ENCODE measurements at regions not wholly inside any gene's neighbourhood (a gene's known extent, or its start where the extent isn't known, plus 50 kb on each side); places are given as distances from the start of the nearest gene placed in this dataset.

DNA sequence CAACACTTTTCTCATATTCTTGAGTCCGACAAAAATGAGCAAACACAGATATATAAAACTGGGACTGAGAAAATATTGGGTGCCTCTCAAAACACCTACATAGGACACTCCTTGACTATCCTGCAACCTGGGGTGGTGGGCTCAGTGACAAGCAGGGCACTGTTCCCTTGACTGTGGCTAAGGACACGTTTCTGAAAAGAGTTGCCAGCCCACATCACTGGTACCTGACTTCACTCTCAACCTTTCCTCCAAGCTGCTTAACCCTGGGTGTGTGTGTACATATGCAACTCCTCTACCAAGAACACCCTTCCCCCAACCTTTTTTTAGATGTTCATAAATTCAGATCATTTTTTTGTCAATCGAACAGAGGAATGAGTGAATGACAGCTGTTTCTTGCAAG lies 148.7 kb downstream of the ACTL7B start (continued):
- no peak for TF ChIP-seq ZFP3 (tag by site-specific recombination; IDR thresholded peaks at IDR 0.05; ENCODE audit: low read depth)
- TF ChIP-seq, protein P1, sequence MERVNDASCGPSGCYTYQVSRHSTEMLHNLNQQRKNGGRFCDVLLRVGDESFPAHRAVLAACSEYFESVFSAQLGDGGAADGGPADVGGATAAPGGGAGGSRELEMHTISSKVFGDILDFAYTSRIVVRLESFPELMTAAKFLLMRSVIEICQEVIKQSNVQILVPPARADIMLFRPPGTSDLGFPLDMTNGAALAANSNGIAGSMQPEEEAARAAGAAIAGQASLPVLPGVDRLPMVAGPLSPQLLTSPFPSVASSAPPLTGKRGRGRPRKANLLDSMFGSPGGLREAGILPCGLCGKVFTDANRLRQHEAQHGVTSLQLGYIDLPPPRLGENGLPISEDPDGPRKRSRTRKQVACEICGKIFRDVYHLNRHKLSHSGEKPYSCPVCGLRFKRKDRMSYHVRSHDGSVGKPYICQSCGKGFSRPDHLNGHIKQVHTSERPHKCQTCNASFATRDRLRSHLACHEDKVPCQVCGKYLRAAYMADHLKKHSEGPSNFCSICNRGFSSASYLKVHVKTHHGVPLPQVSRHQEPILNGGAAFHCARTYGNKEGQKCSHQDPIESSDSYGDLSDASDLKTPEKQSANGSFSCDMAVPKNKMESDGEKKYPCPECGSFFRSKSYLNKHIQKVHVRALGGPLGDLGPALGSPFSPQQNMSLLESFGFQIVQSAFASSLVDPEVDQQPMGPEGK (tag by site-specific recombination; IDR thresholded peaks at IDR 0.05) = no peak
- no peak for TF ChIP-seq SP2 (tag by site-specific recombination; IDR thresholded peaks at IDR 0.05)
- TF ChIP-seq, protein P2, sequence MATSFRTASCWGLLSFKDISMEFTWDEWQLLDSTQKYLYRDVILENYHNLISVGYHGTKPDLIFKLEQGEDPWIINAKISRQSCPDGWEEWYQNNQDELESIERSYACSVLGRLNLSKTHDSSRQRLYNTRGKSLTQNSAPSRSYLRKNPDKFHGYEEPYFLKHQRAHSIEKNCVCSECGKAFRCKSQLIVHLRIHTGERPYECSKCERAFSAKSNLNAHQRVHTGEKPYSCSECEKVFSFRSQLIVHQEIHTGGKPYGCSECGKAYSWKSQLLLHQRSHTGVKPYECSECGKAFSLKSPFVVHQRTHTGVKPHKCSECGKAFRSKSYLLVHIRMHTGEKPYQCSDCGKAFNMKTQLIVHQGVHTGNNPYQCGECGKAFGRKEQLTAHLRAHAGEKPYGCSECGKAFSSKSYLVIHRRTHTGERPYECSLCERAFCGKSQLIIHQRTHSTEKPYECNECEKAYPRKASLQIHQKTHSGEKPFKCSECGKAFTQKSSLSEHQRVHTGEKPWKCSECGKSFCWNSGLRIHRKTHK (tag by site-specific recombination; IDR thresholded peaks at IDR 0.05) = no peak

DNA sequence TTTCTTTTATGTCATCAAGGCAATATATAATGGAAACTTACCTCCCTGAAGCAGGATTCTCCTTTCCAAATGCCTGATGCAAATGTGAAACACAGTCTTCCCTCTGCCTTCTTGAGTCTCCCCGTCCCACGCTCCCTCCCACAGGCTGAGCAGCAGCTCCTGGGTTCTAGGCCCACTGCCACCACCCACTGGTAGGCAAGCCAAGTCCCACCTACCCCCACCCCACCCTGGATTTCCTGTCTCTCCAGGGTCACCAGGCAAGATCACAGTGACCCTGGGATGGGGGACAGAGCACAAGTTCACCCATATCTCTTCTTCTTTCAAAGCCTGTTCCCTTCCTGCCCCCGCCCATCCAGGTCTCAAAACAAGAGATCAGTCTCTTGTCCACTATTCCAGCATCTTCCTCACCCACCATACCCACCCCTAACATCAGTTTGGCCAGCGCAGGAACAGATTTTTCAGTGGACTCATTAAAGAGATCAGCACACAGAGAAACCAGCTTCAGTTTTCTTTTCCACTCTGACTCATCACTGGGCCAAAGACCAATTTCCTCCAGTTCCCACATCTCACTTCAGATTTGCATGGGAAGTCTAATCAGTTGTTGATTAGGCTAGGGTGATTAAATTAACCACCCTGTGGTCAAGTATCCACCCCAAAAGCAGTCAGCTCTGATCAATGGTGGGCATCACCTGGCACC lies 151.5 kb downstream of the ACTL7B start:
- ChIA-PET CTCF (no interaction called here), POLR2A (no interaction called here)
- Histone ChIP-seq H3K36me3 (ENCODE audit: control insufficient read depth in 2 of 2, insufficient read depth in 1 of 2, low read length in 2 of 2) (no peaks in the 10 kb centered on the region), H3K9me3 (ENCODE audit: control insufficient read depth, insufficient read depth, low read depth, low read length) (no peaks in the 10 kb centered on the region), H3K4me3 (ENCODE audit: low read depth, low read length) (no peak overlapping the region), H3K27ac (ENCODE audit: extremely low read depth, low read depth, low read length) (no peak overlapping the region), H3K4me1 (ENCODE audit: control insufficient read depth, insufficient read depth, low read length) (no peaks in the 10 kb centered on the region)
- no peak for TF ChIP-seq ZNF341 (tag by site-specific recombination; IDR thresholded peaks at IDR 0.05; ENCODE audit: low read depth)
- no peak for TF ChIP-seq ZNF157 (tag by site-specific recombination; IDR thresholded peaks at IDR 0.05)
- TF ChIP-seq BCL11A (tag by site-specific recombination; IDR thresholded peaks at IDR 0.05; ENCODE audit: low read depth) = no peak
- TF ChIP-seq, protein P3, sequence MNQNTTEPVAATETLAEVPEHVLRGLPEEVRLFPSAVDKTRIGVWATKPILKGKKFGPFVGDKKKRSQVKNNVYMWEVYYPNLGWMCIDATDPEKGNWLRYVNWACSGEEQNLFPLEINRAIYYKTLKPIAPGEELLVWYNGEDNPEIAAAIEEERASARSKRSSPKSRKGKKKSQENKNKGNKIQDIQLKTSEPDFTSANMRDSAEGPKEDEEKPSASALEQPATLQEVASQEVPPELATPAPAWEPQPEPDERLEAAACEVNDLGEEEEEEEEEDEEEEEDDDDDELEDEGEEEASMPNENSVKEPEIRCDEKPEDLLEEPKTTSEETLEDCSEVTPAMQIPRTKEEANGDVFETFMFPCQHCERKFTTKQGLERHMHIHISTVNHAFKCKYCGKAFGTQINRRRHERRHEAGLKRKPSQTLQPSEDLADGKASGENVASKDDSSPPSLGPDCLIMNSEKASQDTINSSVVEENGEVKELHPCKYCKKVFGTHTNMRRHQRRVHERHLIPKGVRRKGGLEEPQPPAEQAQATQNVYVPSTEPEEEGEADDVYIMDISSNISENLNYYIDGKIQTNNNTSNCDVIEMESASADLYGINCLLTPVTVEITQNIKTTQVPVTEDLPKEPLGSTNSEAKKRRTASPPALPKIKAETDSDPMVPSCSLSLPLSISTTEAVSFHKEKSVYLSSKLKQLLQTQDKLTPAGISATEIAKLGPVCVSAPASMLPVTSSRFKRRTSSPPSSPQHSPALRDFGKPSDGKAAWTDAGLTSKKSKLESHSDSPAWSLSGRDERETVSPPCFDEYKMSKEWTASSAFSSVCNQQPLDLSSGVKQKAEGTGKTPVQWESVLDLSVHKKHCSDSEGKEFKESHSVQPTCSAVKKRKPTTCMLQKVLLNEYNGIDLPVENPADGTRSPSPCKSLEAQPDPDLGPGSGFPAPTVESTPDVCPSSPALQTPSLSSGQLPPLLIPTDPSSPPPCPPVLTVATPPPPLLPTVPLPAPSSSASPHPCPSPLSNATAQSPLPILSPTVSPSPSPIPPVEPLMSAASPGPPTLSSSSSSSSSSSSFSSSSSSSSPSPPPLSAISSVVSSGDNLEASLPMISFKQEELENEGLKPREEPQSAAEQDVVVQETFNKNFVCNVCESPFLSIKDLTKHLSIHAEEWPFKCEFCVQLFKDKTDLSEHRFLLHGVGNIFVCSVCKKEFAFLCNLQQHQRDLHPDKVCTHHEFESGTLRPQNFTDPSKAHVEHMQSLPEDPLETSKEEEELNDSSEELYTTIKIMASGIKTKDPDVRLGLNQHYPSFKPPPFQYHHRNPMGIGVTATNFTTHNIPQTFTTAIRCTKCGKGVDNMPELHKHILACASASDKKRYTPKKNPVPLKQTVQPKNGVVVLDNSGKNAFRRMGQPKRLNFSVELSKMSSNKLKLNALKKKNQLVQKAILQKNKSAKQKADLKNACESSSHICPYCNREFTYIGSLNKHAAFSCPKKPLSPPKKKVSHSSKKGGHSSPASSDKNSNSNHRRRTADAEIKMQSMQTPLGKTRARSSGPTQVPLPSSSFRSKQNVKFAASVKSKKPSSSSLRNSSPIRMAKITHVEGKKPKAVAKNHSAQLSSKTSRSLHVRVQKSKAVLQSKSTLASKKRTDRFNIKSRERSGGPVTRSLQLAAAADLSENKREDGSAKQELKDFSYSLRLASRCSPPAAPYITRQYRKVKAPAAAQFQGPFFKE (tag by site-specific recombination; IDR thresholded peaks at IDR 0.05; ENCODE audit: borderline replicate concordance) = no peak

DNA sequence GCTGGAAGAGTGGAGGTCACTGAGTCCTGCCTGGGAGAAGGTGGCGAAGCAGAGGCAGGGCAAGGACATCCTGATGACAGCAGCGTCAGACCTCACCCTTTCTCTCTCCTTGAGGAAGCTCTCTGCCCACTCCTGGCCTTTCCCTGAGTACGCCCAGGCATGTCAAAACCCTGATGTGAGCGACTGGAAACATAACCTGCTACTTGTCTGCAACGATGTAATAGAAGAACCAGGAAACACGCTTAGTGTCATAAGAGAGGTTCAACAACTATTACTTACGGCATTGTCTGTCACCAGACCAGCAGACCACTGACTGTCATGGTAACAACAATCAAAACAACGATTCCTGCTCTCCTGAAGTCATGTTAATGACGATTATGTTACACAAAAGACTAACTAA lies 152.4 kb downstream of the ACTL7B start:
- TF ChIP-seq ZNF274 (IDR thresholded peaks at IDR 0.05; ENCODE audit: low read length) = no peak
- no peak for TF ChIP-seq ZNF274 (tag by site-specific recombination; IDR thresholded peaks at IDR 0.05; ENCODE audit: borderline replicate concordance)
- TF ChIP-seq, protein P4, sequence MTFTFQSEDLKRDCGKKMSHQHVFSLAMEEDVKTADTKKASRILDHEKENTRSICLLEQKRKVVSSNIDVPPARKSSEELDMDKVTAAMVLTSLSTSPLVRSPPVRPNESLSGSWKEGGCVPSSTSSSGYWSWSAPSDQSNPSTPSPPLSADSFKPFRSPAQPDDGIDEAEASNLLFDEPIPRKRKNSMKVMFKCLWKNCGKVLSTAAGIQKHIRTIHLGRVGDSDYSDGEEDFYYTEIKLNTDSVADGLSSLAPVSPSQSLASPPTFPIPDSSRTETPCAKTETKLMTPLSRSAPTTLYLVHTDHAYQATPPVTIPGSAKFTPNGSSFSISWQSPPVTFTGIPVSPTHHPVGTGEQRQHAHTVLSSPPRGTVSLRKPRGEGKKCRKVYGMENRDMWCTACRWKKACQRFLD (tag by site-specific recombination; IDR thresholded peaks at IDR 0.05) = no peak
- no peak for TF ChIP-seq ZNF37A (tag by site-specific recombination; IDR thresholded peaks at IDR 0.05)
- no peak for TF ChIP-seq ZNF214 (tag by site-specific recombination; IDR thresholded peaks at IDR 0.05; ENCODE audit: borderline replicate concordance)
- TF ChIP-seq, protein P5, sequence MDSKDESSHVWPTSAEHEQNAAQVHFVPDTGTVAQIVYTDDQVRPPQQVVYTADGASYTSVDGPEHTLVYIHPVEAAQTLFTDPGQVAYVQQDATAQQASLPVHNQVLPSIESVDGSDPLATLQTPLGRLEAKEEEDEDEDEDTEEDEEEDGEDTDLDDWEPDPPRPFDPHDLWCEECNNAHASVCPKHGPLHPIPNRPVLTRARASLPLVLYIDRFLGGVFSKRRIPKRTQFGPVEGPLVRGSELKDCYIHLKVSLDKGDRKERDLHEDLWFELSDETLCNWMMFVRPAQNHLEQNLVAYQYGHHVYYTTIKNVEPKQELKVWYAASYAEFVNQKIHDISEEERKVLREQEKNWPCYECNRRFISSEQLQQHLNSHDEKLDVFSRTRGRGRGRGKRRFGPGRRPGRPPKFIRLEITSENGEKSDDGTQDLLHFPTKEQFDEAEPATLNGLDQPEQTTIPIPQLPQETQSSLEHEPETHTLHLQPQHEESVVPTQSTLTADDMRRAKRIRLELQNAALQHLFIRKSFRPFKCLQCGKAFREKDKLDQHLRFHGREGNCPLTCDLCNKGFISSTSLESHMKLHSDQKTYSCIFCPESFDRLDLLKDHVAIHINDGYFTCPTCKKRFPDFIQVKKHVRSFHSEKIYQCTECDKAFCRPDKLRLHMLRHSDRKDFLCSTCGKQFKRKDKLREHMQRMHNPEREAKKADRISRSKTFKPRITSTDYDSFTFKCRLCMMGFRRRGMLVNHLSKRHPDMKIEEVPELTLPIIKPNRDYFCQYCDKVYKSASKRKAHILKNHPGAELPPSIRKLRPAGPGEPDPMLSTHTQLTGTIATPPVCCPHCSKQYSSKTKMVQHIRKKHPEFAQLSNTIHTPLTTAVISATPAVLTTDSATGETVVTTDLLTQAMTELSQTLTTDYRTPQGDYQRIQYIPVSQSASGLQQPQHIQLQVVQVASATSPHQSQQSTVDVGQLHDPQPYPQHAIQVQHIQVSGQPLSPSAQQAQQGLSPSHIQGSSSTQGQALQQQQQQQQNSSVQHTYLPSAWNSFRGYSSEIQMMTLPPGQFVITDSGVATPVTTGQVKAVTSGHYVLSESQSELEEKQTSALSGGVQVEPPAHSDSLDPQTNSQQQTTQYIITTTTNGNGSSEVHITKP (tag by site-specific recombination; IDR thresholded peaks at IDR 0.05) = no peak
- no peak for TF ChIP-seq ZNF426 (tag by site-specific recombination; IDR thresholded peaks at IDR 0.05)
- no peak for TF ChIP-seq ZNF23 (tag by site-specific recombination; IDR thresholded peaks at IDR 0.05; ENCODE audit: borderline replicate concordance)
- Histone ChIP-seq H3K9me3 (ENCODE audit: control insufficient read depth, insufficient read depth, low read depth, low read length) (no peaks in the 10 kb centered on the region), H3K36me3 (ENCODE audit: control insufficient read depth in 2 of 2, insufficient read depth in 1 of 2, low read length in 2 of 2) (no peaks in the 10 kb centered on the region), H3K27ac (ENCODE audit: extremely low read depth, low read depth, low read length) (no peak overlapping the region), H3K4me1 (ENCODE audit: control insufficient read depth, insufficient read depth, low read length) (no peaks in the 10 kb centered on the region), H3K4me3 (ENCODE audit: low read depth, low read length) (no peak overlapping the region)
- ChIA-PET CTCF (no interaction called here), POLR2A (no interaction called here)
